CD4-positive, alpha-beta memory T cell (primary cell): ENCODE measurements at regions not wholly inside any gene's neighbourhood (a gene's known extent, or its start where the extent isn't known, plus 50 kb on each side); places are given as distances from the start of the nearest gene placed in this dataset.

Experiments used
- CTCF ChIA-PET: fragments of 350-600 bp; sonication (Branson Sonifier 250); formaldehyde crosslinking; loops from one replicate; lab custom pipeline; 2021; ENCODE audit warnings: inconsistent platforms; ENCODE audit not compliant: partially characterized antibody; lab: Charles Lee
- POLR2A ChIA-PET: fragments of 350-600 bp; sonication (Branson Sonifier 250); formaldehyde crosslinking; loops from one replicate; lab custom pipeline; 2021; ENCODE audit not compliant: partially characterized antibody; lab: Charles Lee
- DNase-seq, 5 donors: peaks; one replicate each; pipeline versions ENCODE4 v3.0.0 to v3.0.0-alpha.2; 2020 to 2022; ENCODE audit warnings: mixed read lengths in 1 of 5
- H3K27ac ChIP-seq: one replicate; pipeline ENCODE4 v1.7.0; 2013; ENCODE audit warnings: low read depth, low read length
- H3K27me3 ChIP-seq: 2 replicates; pipeline ENCODE4 v1.7.0; 2013; ENCODE audit warnings: mild to moderate bottlenecking, low read length, moderate library complexity; ENCODE audit not compliant: insufficient read depth
- H3K36me3 ChIP-seq: 2 replicates; pipeline ENCODE4 v1.7.0; 2013; ENCODE audit warnings: mild to moderate bottlenecking, low read length, moderate library complexity; ENCODE audit not compliant: insufficient read depth
- H3K4me1 ChIP-seq: 2 replicates; pipeline ENCODE4 v1.7.0; 2013; ENCODE audit warnings: mild to moderate bottlenecking, low read length, moderate library complexity; ENCODE audit not compliant: insufficient read depth
- H3K4me3 ChIP-seq, 2 donors: one replicate each; pipeline ENCODE4 v1.7.0; 2013; ENCODE audit warnings: low read length in 2 of 2, mild to moderate bottlenecking in 1 of 2
- H3K9me3 ChIP-seq, 2 donors: one replicate each; pipeline ENCODE4 v1.7.0; 2013; ENCODE audit warnings: low read length in 2 of 2, control low read depth in 1 of 2; ENCODE audit not compliant: control insufficient read depth in 1 of 2
- H3K27ac Mint-ChIP-seq, 7 donors: one replicate each; pipeline ENCODE4 v1.8.0; 2020 to 2021; ENCODE audit warnings: mixed read lengths in 7 of 7, mild to moderate bottlenecking in 6 of 7, inconsistent platforms in 3 of 7, moderate library complexity in 3 of 7
- H3K27me3 Mint-ChIP-seq, 2 donors: one replicate each; pipeline ENCODE4 v1.8.0; 2020 to 2021; ENCODE audit warnings: mixed read lengths in 2 of 2
- H3K36me3 Mint-ChIP-seq, 2 donors: one replicate each; pipeline ENCODE4 v1.8.0; 2020 to 2021; ENCODE audit warnings: mixed read lengths in 2 of 2, inconsistent platforms in 1 of 2, mild to moderate bottlenecking in 1 of 2
- H3K4me1 Mint-ChIP-seq, 4 donors: one replicate each; pipeline ENCODE4 v1.8.0; 2020 to 2021; ENCODE audit warnings: mixed read lengths in 4 of 4, mild to moderate bottlenecking in 1 of 4
- H3K4me3 Mint-ChIP-seq, 8 donors: one replicate each; pipeline ENCODE4 v1.8.0; 2020 to 2021; ENCODE audit warnings: mixed read lengths in 8 of 8, mild to moderate bottlenecking in 7 of 8, moderate library complexity in 6 of 8, inconsistent platforms in 3 of 8
- H3K9me3 Mint-ChIP-seq, 8 donors: one replicate each; pipeline ENCODE4 v1.8.0; 2020 to 2021; ENCODE audit warnings: mixed read lengths in 8 of 8, mild to moderate bottlenecking in 5 of 8, inconsistent platforms in 3 of 8, moderate library complexity in 1 of 8
- intact Hi-C: fragments of 100-400 bp; cut with micrococcal nuclease; formaldehyde crosslinking; loops from one replicate; pipeline ENCODE4 v1.15.1; 2023

DNA sequence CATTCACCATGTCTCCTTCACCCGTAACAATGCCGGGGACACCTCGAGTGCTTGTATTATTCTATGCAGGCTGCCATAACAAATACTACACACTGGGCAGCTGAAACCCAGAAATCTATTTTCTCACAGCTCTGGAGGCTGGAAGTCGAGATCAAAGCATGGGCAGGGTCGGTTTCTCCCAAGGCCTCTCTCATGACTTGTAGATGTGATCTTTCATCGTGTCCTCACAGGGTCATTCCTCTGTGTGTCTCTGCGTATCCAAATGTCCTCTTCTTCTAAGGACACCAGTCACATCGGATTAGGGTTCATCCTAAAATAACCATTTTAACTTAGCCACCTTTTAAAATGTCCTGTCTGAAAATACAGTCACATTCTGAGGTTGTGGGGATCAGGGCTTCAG lies 303.5 kb downstream of the KLF6 start:
- ChIA-PET CTCF (no interaction called here), POLR2A (no interaction called here)
- no peak overlapping the region for H3K4me3 ChIP-seq
- no peak overlapping the region for H3K4me3 Mint-ChIP-seq
- no peak for DNase-seq
- H3K27ac Mint-ChIP-seq: no peak overlapping the region
- peaks cover 0 to 3% of the 10 kb centered on the region in 2 donors for H3K27me3 Mint-ChIP-seq
- no peak overlapping the region for H3K27ac ChIP-seq
- H3K36me3 Mint-ChIP-seq: no peaks in the 10 kb centered on the region
- H3K9me3 ChIP-seq: no peaks in the 10 kb centered on the region
- peaks cover 10 to 27% (median 14%) of the 10 kb centered on the region in 4 donors for H3K4me1 Mint-ChIP-seq
- no peaks in the 10 kb centered on the region for H3K36me3 ChIP-seq
- intact Hi-C loops: no loop called here
- H3K4me1 ChIP-seq: peaks cover 20% of the 10 kb centered on the region
- H3K27me3 ChIP-seq: no peaks in the 10 kb centered on the region
- H3K9me3 Mint-ChIP-seq: no peaks in the 10 kb centered on the region

DNA sequence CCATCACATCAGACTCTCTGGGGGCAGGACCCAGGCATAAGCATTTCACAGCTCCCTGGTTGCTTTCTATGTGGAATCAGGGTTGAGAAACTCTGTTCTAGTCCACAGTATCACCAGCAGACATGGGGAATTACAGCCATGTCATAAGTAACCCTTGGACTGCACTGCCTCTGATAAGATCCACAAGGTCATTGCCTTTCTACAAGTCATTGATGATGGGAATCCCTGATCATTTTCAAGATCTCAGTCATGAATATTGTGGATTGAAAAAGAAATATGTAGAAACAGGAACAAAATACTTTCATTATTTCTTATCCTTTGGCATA lies 304.1 kb downstream of the KLF6 start:
- intact Hi-C loops: no loop called here
- CTCF ChIA-PET: no interaction called here
- no peaks in the 10 kb centered on the region for H3K36me3 Mint-ChIP-seq
- Histone ChIP-seq H3K4me3 (no peak overlapping the region), H3K27me3 (no peaks in the 10 kb centered on the region), H3K36me3 (no peaks in the 10 kb centered on the region), H3K27ac (no peak overlapping the region), H3K4me1 (peaks cover 20% of the 10 kb centered on the region), H3K9me3 (no peaks in the 10 kb centered on the region)
- H3K4me3 Mint-ChIP-seq: no peak overlapping the region
- H3K9me3 Mint-ChIP-seq: no peaks in the 10 kb centered on the region
- H3K27ac Mint-ChIP-seq: no peak overlapping the region
- POLR2A ChIA-PET: no interaction called here
- H3K27me3 Mint-ChIP-seq: peaks cover 0 to 3% of the 10 kb centered on the region in 2 donors
- DNase-seq: no peak
- H3K4me1 Mint-ChIP-seq: peaks cover 10 to 27% (median 14%) of the 10 kb centered on the region in 4 donors

DNA sequence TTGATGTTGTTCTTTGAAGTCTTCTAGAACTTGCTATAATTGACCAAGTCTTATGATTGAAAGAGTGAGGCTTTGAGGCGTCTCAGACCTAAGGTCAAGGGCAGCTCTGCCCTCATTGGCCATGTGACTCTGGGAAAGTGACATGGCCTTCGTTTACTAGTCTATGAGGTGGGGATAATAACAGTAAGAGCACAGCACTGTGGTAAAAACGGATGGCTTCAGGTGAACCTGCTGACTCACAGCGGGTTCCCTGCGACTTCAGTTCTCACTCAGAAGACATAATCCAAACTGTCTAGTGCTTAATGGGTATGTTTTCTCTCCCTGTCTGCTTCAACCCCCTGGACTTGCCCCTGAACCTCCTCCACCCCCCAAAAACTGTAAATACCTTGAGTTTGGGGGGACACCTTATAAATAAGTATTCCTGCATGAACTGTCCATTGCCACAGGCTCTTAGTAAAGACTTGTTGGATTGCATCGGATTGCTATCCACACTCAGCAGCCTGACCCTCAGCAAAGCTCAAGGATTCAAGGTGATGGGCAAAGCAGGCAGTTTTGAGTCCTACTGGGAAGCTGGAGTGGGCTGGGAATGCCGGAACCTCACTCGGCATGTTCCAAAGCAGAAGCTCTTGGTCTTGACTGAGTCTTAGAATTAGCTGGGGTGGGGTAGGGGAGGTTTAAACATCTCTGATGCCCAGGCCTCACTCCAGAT lies 304.6 kb downstream of the KLF6 start:
- peak overlapping the region in 1 of 7 donors; percentile 57 for H3K27ac Mint-ChIP-seq
- no peaks in the 10 kb centered on the region for H3K9me3 ChIP-seq
- no peak for DNase-seq
- peaks cover 0 to 3% of the 10 kb centered on the region in 2 donors for H3K27me3 Mint-ChIP-seq
- intact Hi-C loops: no loop called here
- H3K36me3 Mint-ChIP-seq: no peaks in the 10 kb centered on the region
- H3K4me1 ChIP-seq: peaks cover 15% of the 10 kb centered on the region
- no peak overlapping the region for H3K27ac ChIP-seq
- H3K27me3 ChIP-seq: no peaks in the 10 kb centered on the region
- POLR2A ChIA-PET: interaction anchor here (1.2 kb wide), 1 partner anchor 302 kb away, joined by 3 read pairs; no protein-coding TSS in a partner anchor
- no peaks in the 10 kb centered on the region for H3K36me3 ChIP-seq
- CTCF ChIA-PET: no interaction called here
- H3K4me1 Mint-ChIP-seq: peaks cover 7 to 25% (median 11%) of the 10 kb centered on the region in 4 donors
- H3K4me3 ChIP-seq: no peak overlapping the region
- no peaks in the 10 kb centered on the region for H3K9me3 Mint-ChIP-seq
- no peak overlapping the region for H3K4me3 Mint-ChIP-seq

DNA sequence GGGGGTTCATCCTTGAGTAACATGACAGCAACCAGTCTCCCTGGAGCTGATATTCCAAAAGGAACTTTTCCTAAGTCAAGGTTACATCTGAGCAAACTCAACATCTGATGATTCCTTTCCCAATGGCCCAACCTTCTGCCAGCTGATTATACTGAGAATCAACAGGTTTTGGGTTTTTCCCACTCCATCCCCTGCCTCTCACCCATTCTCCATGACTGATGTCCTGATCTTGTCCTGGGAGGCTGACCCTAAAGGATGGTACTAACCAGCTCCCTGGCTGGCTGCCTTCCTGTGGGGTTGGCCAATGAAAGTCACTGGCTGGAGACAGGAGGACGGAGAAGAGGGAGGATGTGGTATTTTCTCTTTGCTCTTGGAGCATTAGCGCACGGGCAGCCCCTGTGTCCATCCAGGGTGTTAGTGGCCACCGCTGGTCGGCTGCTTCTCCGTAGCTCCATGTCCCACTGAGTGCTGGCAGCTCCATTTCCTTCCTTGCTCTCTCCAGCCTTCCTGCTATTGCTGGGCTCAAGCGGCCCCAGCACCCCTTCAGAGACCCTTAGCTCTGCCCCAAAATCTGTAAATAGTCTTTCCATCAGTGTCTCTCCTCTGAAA lies 306.2 kb upstream of the PITRM1 start:
- no peaks in the 10 kb centered on the region for H3K36me3 ChIP-seq
- peaks cover under 1% of the 10 kb centered on the region for H3K4me1 ChIP-seq
- Mint-ChIP-seq H3K4me3 (no peak overlapping the region), H3K27me3 (no peaks in the 10 kb centered on the region), H3K27ac (no peak overlapping the region), H3K9me3 (no peaks in the 10 kb centered on the region), H3K4me1 (peaks cover under 1 to 10% (median 2%) of the 10 kb centered on the region in 4 donors), H3K36me3 (no peaks in the 10 kb centered on the region)
- H3K27ac ChIP-seq: no peak overlapping the region
- intact Hi-C loops: loop anchor here (10.0 kb wide), 1 partner anchor 186 kb away; no protein-coding TSS in a partner anchor
- ChIA-PET CTCF (no interaction called here), POLR2A (no interaction called here)
- H3K27me3 ChIP-seq: no peaks in the 10 kb centered on the region
- H3K4me3 ChIP-seq: no peak overlapping the region
- H3K9me3 ChIP-seq: no peaks in the 10 kb centered on the region
- DNase-seq: no peak

DNA sequence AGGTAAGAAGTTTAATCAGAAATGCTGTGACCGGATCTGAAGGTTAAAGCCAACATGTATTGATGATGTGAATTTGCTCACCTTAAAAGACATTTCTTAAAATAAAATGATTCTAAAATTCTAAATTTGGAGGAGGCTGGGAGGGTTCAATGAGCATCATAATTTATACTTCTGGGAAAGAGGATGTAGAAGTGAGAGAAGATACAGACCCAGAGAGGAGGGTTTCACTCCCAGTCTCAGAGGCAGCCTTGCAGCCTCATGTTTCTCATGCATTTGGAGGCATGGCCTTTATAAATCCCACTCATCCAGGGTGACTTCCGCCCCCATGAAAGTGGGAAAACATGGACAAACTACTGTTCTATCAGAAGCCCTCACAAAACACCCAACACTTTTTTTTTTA lies 305.6 kb upstream of the PITRM1 start:
- Mint-ChIP-seq H3K4me3 (no peak overlapping the region), H3K27ac (no peak overlapping the region), H3K27me3 (no peaks in the 10 kb centered on the region), H3K36me3 (no peaks in the 10 kb centered on the region), H3K9me3 (no peaks in the 10 kb centered on the region), H3K4me1 (peaks cover 2 to 11% (median 6%) of the 10 kb centered on the region in 4 donors)
- Histone ChIP-seq H3K27ac (no peak overlapping the region), H3K36me3 (no peaks in the 10 kb centered on the region), H3K27me3 (no peaks in the 10 kb centered on the region), H3K4me3 (no peak overlapping the region), H3K4me1 (peaks cover 6% of the 10 kb centered on the region), H3K9me3 (no peaks in the 10 kb centered on the region)
- ChIA-PET CTCF (no interaction called here), POLR2A (no interaction called here)
- intact Hi-C loops: loop anchor here (10.0 kb wide), 1 partner anchor 187 kb away; no protein-coding TSS in a partner anchor
- DNase-seq: no peak

DNA sequence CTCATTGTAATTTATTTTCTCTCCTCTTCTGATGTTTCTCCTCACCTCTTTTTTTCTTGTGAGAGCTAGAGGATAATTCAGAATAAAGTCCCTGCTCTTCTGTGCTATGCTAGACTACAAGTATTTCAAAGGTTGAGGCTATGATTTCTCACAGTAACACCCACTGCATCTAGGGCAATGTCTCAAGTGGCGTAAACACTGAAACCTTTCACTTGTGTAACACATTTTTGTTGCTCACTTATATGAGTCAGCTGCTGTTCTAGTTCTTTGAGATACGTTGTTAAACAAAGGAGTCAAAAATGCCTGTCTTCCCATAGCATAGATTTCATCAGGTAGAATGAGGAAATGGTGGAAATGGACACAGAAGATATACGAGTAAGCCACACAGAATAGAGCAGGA lies 305.1 kb upstream of the PITRM1 start:
- Histone ChIP-seq H3K4me1 (peaks cover 11% of the 10 kb centered on the region), H3K9me3 (no peaks in the 10 kb centered on the region), H3K4me3 (no peak overlapping the region), H3K27me3 (no peaks in the 10 kb centered on the region), H3K27ac (no peak overlapping the region), H3K36me3 (no peaks in the 10 kb centered on the region)
- H3K27ac Mint-ChIP-seq: no peak overlapping the region
- intact Hi-C loops: loop anchor here (10.0 kb wide), 1 partner anchor 187 kb away; no protein-coding TSS in a partner anchor
- no peak overlapping the region for H3K4me3 Mint-ChIP-seq
- no peaks in the 10 kb centered on the region for H3K27me3 Mint-ChIP-seq
- no peaks in the 10 kb centered on the region for H3K9me3 Mint-ChIP-seq
- DNase-seq: no peak
- POLR2A ChIA-PET: no interaction called here
- H3K4me1 Mint-ChIP-seq: peaks cover 6 to 14% (median 9%) of the 10 kb centered on the region in 4 donors
- CTCF ChIA-PET: no interaction called here
- no peaks in the 10 kb centered on the region for H3K36me3 Mint-ChIP-seq

DNA sequence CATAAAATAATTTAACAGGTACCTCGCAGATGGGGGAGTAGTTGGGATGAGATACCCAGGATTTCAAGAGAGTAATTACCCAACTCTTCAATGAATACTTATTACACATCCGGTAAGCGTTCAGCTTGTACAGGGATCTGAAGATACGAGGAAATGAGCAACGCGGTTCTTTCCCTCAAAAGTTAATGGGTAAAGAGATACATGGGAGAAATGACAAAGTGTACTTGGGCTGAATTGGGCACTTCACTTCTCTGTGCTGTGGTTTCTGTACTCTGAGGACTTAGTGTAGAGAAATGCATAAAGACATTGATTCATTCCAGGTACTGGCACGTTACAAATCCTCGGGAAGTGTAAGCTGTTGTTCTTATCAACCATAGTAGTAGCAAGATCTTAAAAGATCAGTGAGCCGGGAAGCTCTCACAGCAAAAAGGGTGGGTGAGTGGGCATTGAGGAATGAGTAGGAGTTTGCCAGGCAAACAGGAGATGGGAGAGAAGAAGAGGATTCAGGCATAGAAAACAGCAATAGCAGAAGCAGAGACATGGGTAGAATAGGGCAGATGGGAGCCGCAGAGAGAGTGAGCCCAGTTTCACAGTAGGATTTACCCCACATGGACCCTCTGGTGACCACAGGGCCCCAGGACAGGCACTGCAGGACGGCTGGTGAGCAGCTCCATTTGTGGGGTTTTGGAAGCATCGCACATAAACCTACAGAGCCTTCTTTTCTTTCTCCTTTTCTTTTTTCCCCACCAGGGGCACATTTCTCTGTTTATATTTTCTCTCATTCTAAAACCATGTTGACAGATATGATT lies 304.3 kb upstream of the PITRM1 start:
- no peak for DNase-seq
- no peak overlapping the region for H3K27ac Mint-ChIP-seq
- H3K4me1 Mint-ChIP-seq: peaks cover 12 to 21% (median 16%) of the 10 kb centered on the region in 4 donors
- Histone ChIP-seq H3K4me1 (peaks cover 15% of the 10 kb centered on the region), H3K27ac (no peak overlapping the region), H3K4me3 (no peak overlapping the region), H3K9me3 (no peaks in the 10 kb centered on the region), H3K27me3 (no peaks in the 10 kb centered on the region), H3K36me3 (no peaks in the 10 kb centered on the region)
- ChIA-PET POLR2A (no interaction called here), CTCF (interaction anchor here (0.9 kb wide), 1 partner anchor 1180 kb away, joined by 3 read pairs; no protein-coding TSS in a partner anchor)
- no peaks in the 10 kb centered on the region for H3K9me3 Mint-ChIP-seq
- H3K27me3 Mint-ChIP-seq: no peaks in the 10 kb centered on the region
- no peaks in the 10 kb centered on the region for H3K36me3 Mint-ChIP-seq
- no peak overlapping the region for H3K4me3 Mint-ChIP-seq
- intact Hi-C loops: loop anchor here (10.0 kb wide), 1 partner anchor 188 kb away; no protein-coding TSS in a partner anchor
